ENCODE measurements at regions not wholly inside any gene's neighbourhood (a gene's known extent, or its start where the extent isn't known, plus 50 kb on each side); places are given as distances from the start of the nearest gene placed in this dataset.
"Not testable (repeated sequence)": the region's sequence is repeated elsewhere in the genome, so short reads cannot be mapped to it uniquely, and the experiment has no call there.

GRCh38 chr4:189792924-189793618 lies 147.6 kb upstream of the FRG1 start:
- WGBS = 28% methylated on average over 18 of the region's 20 CpGs
- no peak overlapping the region for H3K27ac ChIP-seq (ENCODE audit: low read depth, low read length)
- H3K9me3 ChIP-seq (ENCODE audit: insufficient read depth, low read depth, low read length) = no peaks in the 10 kb centered on the region
- 0 out of 2 replicates have a peak, but pooled peaks cover 4% of the 10 kb centered on the region for H3K4me1 ChIP-seq (ENCODE audit: insufficient read depth, low read length)
- H3K36me3 ChIP-seq (ENCODE audit: insufficient read depth, low read length) = no peaks in the 10 kb centered on the region
- no peaks in the 10 kb centered on the region; the same call in 1 of the 2 replicates for H3K27me3 ChIP-seq (ENCODE audit: insufficient read depth, low read length)
- no peak overlapping the region for H3K4me3 ChIP-seq (ENCODE audit: low read length)
- H3K9ac ChIP-seq (ENCODE audit: low read depth, low read length) = no peak overlapping the region

GRCh38 chr4:189800545-189801088 lies 140.1 kb upstream of the FRG1 start:
- no peaks in the 10 kb centered on the region for H3K27me3 ChIP-seq (ENCODE audit: insufficient read depth, low read length)
- H3K4me3 ChIP-seq (ENCODE audit: low read length) = no peak overlapping the region
- no peaks in the 10 kb centered on the region for H3K36me3 ChIP-seq (ENCODE audit: insufficient read depth, low read length)
- no peaks in the 10 kb centered on the region for H3K4me1 ChIP-seq (ENCODE audit: insufficient read depth, low read length)
- H3K27ac ChIP-seq (ENCODE audit: low read depth, low read length) = no peak overlapping the region
- no peaks in the 10 kb centered on the region for H3K9me3 ChIP-seq (ENCODE audit: insufficient read depth, low read depth, low read length)
- no peak overlapping the region for H3K9ac ChIP-seq (ENCODE audit: low read depth, low read length)
- 94% methylated on average over 5 of the region's 5 CpGs for WGBS

- H3K27me3 ChIP-seq (ENCODE audit: insufficient read depth, low read length) = no peaks in the 10 kb centered on the region
- 84% methylated on average over 5 of the region's 5 CpGs for WGBS
- H3K4me3 ChIP-seq (ENCODE audit: low read length) = no peak overlapping the region
- H3K36me3 ChIP-seq (ENCODE audit: insufficient read depth, low read length) = no peaks in the 10 kb centered on the region
- no peaks in the 10 kb centered on the region for H3K4me1 ChIP-seq (ENCODE audit: insufficient read depth, low read length)
- H3K9me3 ChIP-seq (ENCODE audit: insufficient read depth, low read depth, low read length) = no peaks in the 10 kb centered on the region
- H3K9ac ChIP-seq (ENCODE audit: low read depth, low read length) = no peak overlapping the region
- no peak overlapping the region for H3K27ac ChIP-seq (ENCODE audit: low read depth, low read length)
Observed at GRCh38 chr4:189802884-189803283, 137.8 kb upstream of the FRG1 start.

- H3K36me3 ChIP-seq (ENCODE audit: insufficient read depth, low read length) = no peaks in the 10 kb centered on the region
- H3K9ac ChIP-seq (ENCODE audit: low read depth, low read length) = no peak overlapping the region
- H3K27me3 ChIP-seq (ENCODE audit: insufficient read depth, low read length) = no peaks in the 10 kb centered on the region
- no peaks in the 10 kb centered on the region for H3K4me1 ChIP-seq (ENCODE audit: insufficient read depth, low read length)
- no peaks in the 10 kb centered on the region for H3K9me3 ChIP-seq (ENCODE audit: insufficient read depth, low read depth, low read length)
- no peak overlapping the region for H3K4me3 ChIP-seq (ENCODE audit: low read length)
- WGBS = 94% methylated on average over 5 of the region's 5 CpGs
- H3K27ac ChIP-seq (ENCODE audit: low read depth, low read length) = no peak overlapping the region
Observed at GRCh38 chr4:189804894-189805293, 135.8 kb upstream of the FRG1 start.

- H3K4me3 ChIP-seq (ENCODE audit: low read length) = no peak overlapping the region
- H3K36me3 ChIP-seq (ENCODE audit: insufficient read depth, low read length) = no peaks in the 10 kb centered on the region
- H3K27me3 ChIP-seq (ENCODE audit: insufficient read depth, low read length) = no peaks in the 10 kb centered on the region
- no peaks in the 10 kb centered on the region for H3K4me1 ChIP-seq (ENCODE audit: insufficient read depth, low read length)
- no peak overlapping the region for H3K9ac ChIP-seq (ENCODE audit: low read depth, low read length)
- WGBS = 73% methylated on average over 6 of the region's 6 CpGs
- H3K9me3 ChIP-seq (ENCODE audit: insufficient read depth, low read depth, low read length) = no peaks in the 10 kb centered on the region
- H3K27ac ChIP-seq (ENCODE audit: low read depth, low read length) = no peak overlapping the region
Observed at GRCh38 chr4:189806506-189806905, 134.2 kb upstream of the FRG1 start.

- Histone ChIP-seq H3K27me3 (ENCODE audit: insufficient read depth, low read length) (no peaks in the 10 kb centered on the region), H3K36me3 (ENCODE audit: insufficient read depth, low read length) (no peaks in the 10 kb centered on the region), H3K27ac (ENCODE audit: low read depth, low read length) (no peak overlapping the region), H3K9ac (ENCODE audit: low read depth, low read length) (no peak overlapping the region), H3K9me3 (ENCODE audit: insufficient read depth, low read depth, low read length) (no peaks in the 10 kb centered on the region), H3K4me1 (ENCODE audit: insufficient read depth, low read length) (no peaks in the 10 kb centered on the region), H3K4me3 (ENCODE audit: low read length) (no peak overlapping the region)
- WGBS = 90% methylated on average over 34 of the region's 35 CpGs
Observed at GRCh38 chr4:189807031-189807430, 133.6 kb upstream of the FRG1 start.

- 94% methylated on average over 5 of the region's 5 CpGs for WGBS
- Histone ChIP-seq H3K9me3 (ENCODE audit: insufficient read depth, low read depth, low read length) (no peaks in the 10 kb centered on the region), H3K4me3 (ENCODE audit: low read length) (no peak overlapping the region), H3K9ac (ENCODE audit: low read depth, low read length) (no peak overlapping the region), H3K36me3 (ENCODE audit: insufficient read depth, low read length) (no peaks in the 10 kb centered on the region), H3K4me1 (ENCODE audit: insufficient read depth, low read length) (no peaks in the 10 kb centered on the region), H3K27ac (ENCODE audit: low read depth, low read length) (no peak overlapping the region), H3K27me3 (ENCODE audit: insufficient read depth, low read length) (no peaks in the 10 kb centered on the region)
Observed at GRCh38 chr4:189809241-189809735, 131.4 kb upstream of the FRG1 start.

- H3K27ac ChIP-seq (ENCODE audit: low read depth, low read length) = no peak overlapping the region
- no peaks in the 10 kb centered on the region for H3K4me1 ChIP-seq (ENCODE audit: insufficient read depth, low read length)
- H3K36me3 ChIP-seq (ENCODE audit: insufficient read depth, low read length) = no peaks in the 10 kb centered on the region
- no peaks in the 10 kb centered on the region for H3K27me3 ChIP-seq (ENCODE audit: insufficient read depth, low read length)
- H3K9ac ChIP-seq (ENCODE audit: low read depth, low read length) = no peak overlapping the region
- 97% methylated on average over 9 of the region's 9 CpGs for WGBS
- H3K9me3 ChIP-seq (ENCODE audit: insufficient read depth, low read depth, low read length) = no peaks in the 10 kb centered on the region
- no peak overlapping the region for H3K4me3 ChIP-seq (ENCODE audit: low read length)
Observed at GRCh38 chr4:189809839-189810238, 130.8 kb upstream of the FRG1 start.

GRCh38 chr4:189810318-189811181 lies 130.1 kb upstream of the FRG1 start:
- H3K9me3 ChIP-seq (ENCODE audit: insufficient read depth, low read depth, low read length); H3K9ac ChIP-seq (ENCODE audit: low read depth, low read length); H3K36me3 ChIP-seq (ENCODE audit: insufficient read depth, low read length); H3K27ac ChIP-seq (ENCODE audit: low read depth, low read length); H3K27me3 ChIP-seq (ENCODE audit: insufficient read depth, low read length); H3K4me3 ChIP-seq (ENCODE audit: low read length); H3K4me1 ChIP-seq (ENCODE audit: insufficient read depth, low read length): not testable (repeated sequence)
- WGBS = 93% methylated on average over 64 of the region's 75 CpGs

GRCh38 chr4:189815404-189816192 lies 125.1 kb upstream of the FRG1 start:
- 100% methylated on average over 1 of the region's 4 CpGs for WGBS
- no peak overlapping the region for H3K27ac ChIP-seq (ENCODE audit: low read depth, low read length)

More at GRCh38 chr4:189815404-189816192, 125.1 kb upstream of the FRG1 start:
- Histone ChIP-seq H3K4me1 (ENCODE audit: insufficient read depth, low read length) (no peaks in the 10 kb centered on the region), H3K4me3 (ENCODE audit: low read length) (no peak overlapping the region), H3K36me3 (ENCODE audit: insufficient read depth, low read length) (no peaks in the 10 kb centered on the region), H3K27me3 (ENCODE audit: insufficient read depth, low read length) (no peaks in the 10 kb centered on the region), H3K9me3 (ENCODE audit: insufficient read depth, low read depth, low read length) (no peaks in the 10 kb centered on the region), H3K9ac (ENCODE audit: low read depth, low read length) (no peak overlapping the region)

Data from HUES64 (cell line).